HEK293T (cell line): ENCODE measurements at regions not wholly inside any gene's neighbourhood (a gene's known extent, or its start where the extent isn't known, plus 50 kb on each side); places are given as distances from the start of the nearest gene placed in this dataset.

Source experiments
- BHLHE40 ChIP-seq: fragments of 450-650 bp; IDR thresholded peaks from 2 replicates; pipeline ENCODE4 v1.6.1; 2016; ENCODE audit warnings: mild to moderate bottlenecking, moderate library complexity, borderline replicate concordance
- CTBP1 ChIP-seq: fragments of 450-650 bp; IDR thresholded peaks from 2 replicates; pipeline ENCODE4 v1.6.1; 2016; ENCODE audit warnings: borderline replicate concordance
- ELF4 ChIP-seq: fragments of 450-650 bp; IDR thresholded peaks from 2 replicates; pipeline ENCODE4 v1.6.1; 2017; ENCODE audit warnings: antibody characterized with exemption
- FOXA1 ChIP-seq: fragments of 450-650 bp; IDR thresholded peaks from 2 replicates; pipeline ENCODE4 v1.6.1; 2016; ENCODE audit warnings: mild to moderate bottlenecking
- FOXK2 ChIP-seq: fragments of 450-650 bp; IDR thresholded peaks from 2 replicates; pipeline ENCODE4 v1.6.1; 2016; ENCODE audit warnings: mild to moderate bottlenecking
- FOXM1 ChIP-seq: fragments of 450-650 bp; IDR thresholded peaks from 2 replicates; pipeline ENCODE4 v1.6.1; 2017; ENCODE audit warnings: mild to moderate bottlenecking, borderline replicate concordance
- HDGF ChIP-seq: fragments of 450-650 bp; IDR thresholded peaks from 2 replicates; pipeline ENCODE4 v1.6.1; 2017; ENCODE audit warnings: antibody characterized with exemption, borderline replicate concordance
- L3MBTL2 ChIP-seq: fragments of 450-650 bp; conservative IDR thresholded peaks from 2 replicates; pipeline ENCODE4 v1.6.1; 2016; ENCODE audit warnings: mild to moderate bottlenecking
- LEF1 ChIP-seq: fragments of 450-650 bp; IDR thresholded peaks from 2 replicates; pipeline ENCODE4 v1.6.1; 2017; ENCODE audit warnings: mild to moderate bottlenecking, borderline replicate concordance
- SUZ12 ChIP-seq: fragments of 450-650 bp; IDR thresholded peaks from 2 replicates; pipeline ENCODE4 v1.6.1; 2016; ENCODE audit warnings: mild to moderate bottlenecking
- TARDBP ChIP-seq: fragments of 450-650 bp; IDR thresholded peaks from 2 replicates; pipeline ENCODE4 v1.6.1; 2016
- ZNF384 ChIP-seq: fragments of 450-650 bp; IDR thresholded peaks from 2 replicates; pipeline ENCODE4 v1.6.1; 2016

DNA sequence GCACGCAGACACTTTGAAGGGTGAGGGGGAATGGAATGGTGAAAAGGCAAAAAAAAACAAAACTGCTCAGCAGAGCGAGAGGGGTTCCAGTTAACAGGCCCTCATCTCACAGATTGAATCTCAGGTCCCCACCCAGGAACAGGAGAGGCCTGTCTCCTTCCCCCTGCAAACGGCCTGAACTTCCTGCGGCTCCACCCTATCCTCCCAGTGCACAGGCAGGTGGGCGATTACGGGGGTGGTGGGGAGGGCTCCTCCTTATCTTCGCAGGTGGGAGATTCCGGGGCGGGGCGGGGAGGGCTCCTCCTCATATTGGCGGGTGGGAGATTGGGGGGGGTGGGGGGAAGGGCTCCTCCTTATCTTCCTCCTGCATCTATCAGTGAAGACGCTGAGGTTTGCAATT, 129.0 kb downstream of the SOX4 start:
- no peak for TF ChIP-seq HDGF
- TF ChIP-seq SUZ12, result no peak
- no peak for TF ChIP-seq LEF1
- TF ChIP-seq L3MBTL2, result no peak
- TF ChIP-seq CTBP1, result no peak
- no peak for TF ChIP-seq ZNF384
- no peak for TF ChIP-seq FOXM1
- no peak for TF ChIP-seq BHLHE40
- TF ChIP-seq TARDBP, result no peak
- no peak for TF ChIP-seq FOXA1
- no peak for TF ChIP-seq FOXK2
- no peak for TF ChIP-seq ELF4
